HEK293 (cell line): ENCODE measurements at regions not wholly inside any gene's neighbourhood (a gene's known extent, or its start where the extent isn't known, plus 50 kb on each side); places are given as distances from the start of the nearest gene placed in this dataset.

Experiments used
- CTCF ChIA-PET: fragments of 350-600 bp; formaldehyde crosslinking; extraction: SDS; loops from one replicate; lab custom pipeline; 2021; ENCODE audit warnings: antibody characterized with exemption; lab: Yijun Ruan, JAX
- POLR2A ChIA-PET: fragments of 300-600 bp; formaldehyde crosslinking; extraction: SDS; loops from one replicate; lab custom pipeline; 2020; ENCODE audit warnings: antibody characterized with exemption, inconsistent platforms; lab: Yijun Ruan, JAX
- H3K27ac ChIP-seq: fragments of 200-500 bp; sonication (Bioruptor generic); 2 replicates; pipeline ENCODE4 v1.5.1; 2014; ENCODE audit warnings: low read depth, low read length, control low read depth, inconsistent platforms; ENCODE audit errors: extremely low read depth
- H3K36me3 ChIP-seq, 2 experiments: fragments of 200-500 bp in 1 of 2; sonication (Bioruptor generic) in 1 of 2; 1 replicate in 1 of 2; 2 replicates in 1 of 2; pipeline ENCODE4 v1.5.1; 2014 to 2017; ENCODE audit warnings: inconsistent platforms in 2 of 2, low read length in 2 of 2; ENCODE audit not compliant: control insufficient read depth in 2 of 2, insufficient read depth in 1 of 2
- H3K4me1 ChIP-seq: fragments of 200-500 bp; sonication (Bioruptor generic); 2 replicates; pipeline ENCODE4 v1.5.1; 2014; ENCODE audit warnings: mild to moderate bottlenecking, low read length, inconsistent platforms; ENCODE audit not compliant: control insufficient read depth, insufficient read depth
- H3K4me3 ChIP-seq: 2 replicates; pipeline ENCODE4 v1.5.1; 2011; ENCODE audit warnings: low read depth, mild to moderate bottlenecking, control low read depth, low read length, moderate library complexity
- H3K9me3 ChIP-seq: fragments of 200-500 bp; sonication (Bioruptor generic); 2 replicates; pipeline ENCODE4 v1.5.1; 2014; ENCODE audit warnings: low read depth, low read length, inconsistent platforms; ENCODE audit not compliant: control insufficient read depth, insufficient read depth
- GLIS1 ChIP-seq: fragments of 450-650 bp; formaldehyde crosslinking; IDR thresholded peaks from 2 replicates; pipeline ENCODE4 v1.5.1; 2016; ENCODE audit warnings: missing biosample characterization, missing genetic modification characterization
- HOXD13 ChIP-seq: sonication (generic); formaldehyde crosslinking; IDR thresholded peaks from 2 replicates; pipeline ENCODE4 v1.8.0; 2022; ENCODE audit warnings: missing genetic modification reagents, borderline replicate concordance
- KLF1 ChIP-seq: fragments of 450-650 bp; formaldehyde crosslinking; IDR thresholded peaks from 2 replicates; pipeline ENCODE4 v1.5.1; 2016; ENCODE audit warnings: missing biosample characterization, missing genetic modification characterization
- MZF1 ChIP-seq: fragments of 450-650 bp; formaldehyde crosslinking; IDR thresholded peaks from 2 replicates; pipeline ENCODE4 v1.5.1; 2017; ENCODE audit warnings: missing biosample characterization, missing genetic modification characterization, borderline replicate concordance
- WT1 ChIP-seq: fragments of 450-650 bp; formaldehyde crosslinking; IDR thresholded peaks from 2 replicates; pipeline ENCODE4 v1.5.1; 2016; ENCODE audit warnings: missing biosample characterization, missing genetic modification characterization
- ZBTB1 ChIP-seq: fragments of 450-650 bp; formaldehyde crosslinking; IDR thresholded peaks from 2 replicates; pipeline ENCODE4 v1.5.1; 2016; ENCODE audit warnings: missing biosample characterization, missing genetic modification characterization
- ZBTB6 ChIP-seq: fragments of 450-650 bp; formaldehyde crosslinking; IDR thresholded peaks from 2 replicates; pipeline ENCODE4 v1.5.1; 2017; ENCODE audit warnings: missing biosample characterization, missing genetic modification characterization
- ZNF155 ChIP-seq: fragments of 450-650 bp; formaldehyde crosslinking; IDR thresholded peaks from 2 replicates; pipeline ENCODE4 v1.5.1; 2016; ENCODE audit warnings: missing biosample characterization, missing genetic modification characterization
- ZNF169 ChIP-seq: fragments of 450-650 bp; formaldehyde crosslinking; IDR thresholded peaks from 2 replicates; pipeline ENCODE4 v1.5.1; 2016; ENCODE audit warnings: missing biosample characterization, missing genetic modification characterization
- ZNF184 ChIP-seq: fragments of 450-650 bp; IDR thresholded peaks from 2 replicates; pipeline ENCODE4 v1.5.1; 2018; ENCODE audit warnings: missing biosample characterization, mild to moderate bottlenecking, missing genetic modification characterization
- ZNF19 ChIP-seq: fragments of 450-650 bp; formaldehyde crosslinking; IDR thresholded peaks from 2 replicates; pipeline ENCODE4; 2016; ENCODE audit warnings: missing biosample characterization, missing genetic modification characterization, low read depth
- ZNF292 ChIP-seq: fragments of 450-650 bp; formaldehyde crosslinking; IDR thresholded peaks from 2 replicates; pipeline ENCODE4 v1.5.1; 2016; ENCODE audit warnings: low read depth, missing biosample characterization, missing genetic modification characterization, borderline replicate concordance
- ZNF302 ChIP-seq: fragments of 450-650 bp; formaldehyde crosslinking; IDR thresholded peaks from 2 replicates; pipeline ENCODE4 v1.5.1; 2016; ENCODE audit warnings: missing biosample characterization, missing genetic modification characterization, low read depth
- ZNF341 ChIP-seq: fragments of 450-650 bp; formaldehyde crosslinking; IDR thresholded peaks from 2 replicates; pipeline ENCODE4; 2016; ENCODE audit warnings: low read depth, missing biosample characterization, missing genetic modification characterization
- ZNF366 ChIP-seq: fragments of 450-650 bp; formaldehyde crosslinking; conservative IDR thresholded peaks from 2 replicates; pipeline ENCODE4 v1.5.1; 2016; ENCODE audit warnings: missing biosample characterization, missing genetic modification characterization
- ZNF391 ChIP-seq: fragments of 450-650 bp; formaldehyde crosslinking; IDR thresholded peaks from 2 replicates; pipeline ENCODE4 v1.5.1; 2016; ENCODE audit warnings: low read depth, missing biosample characterization, missing genetic modification characterization, borderline replicate concordance
- ZNF433 ChIP-seq: fragments of 450-650 bp; formaldehyde crosslinking; IDR thresholded peaks from 2 replicates; pipeline ENCODE4 v1.5.1; 2016; ENCODE audit warnings: missing biosample characterization, missing genetic modification characterization, low read depth
- ZNF555 ChIP-seq: fragments of 450-650 bp; formaldehyde crosslinking; conservative IDR thresholded peaks from 2 replicates; pipeline ENCODE4 v1.5.1; 2017; ENCODE audit warnings: missing biosample characterization, mild to moderate bottlenecking, missing genetic modification characterization, inconsistent platforms
- ZNF629 ChIP-seq: fragments of 450-650 bp; formaldehyde crosslinking; IDR thresholded peaks from 2 replicates; pipeline ENCODE4 v1.5.1; 2017; ENCODE audit warnings: missing biosample characterization, missing genetic modification characterization
- ZNF768 ChIP-seq: fragments of 450-650 bp; formaldehyde crosslinking; IDR thresholded peaks from 2 replicates; pipeline ENCODE4 v1.5.1; 2018; ENCODE audit warnings: missing biosample characterization, mild to moderate bottlenecking, missing genetic modification characterization
- ZXDB ChIP-seq: fragments of 450-650 bp; formaldehyde crosslinking; IDR thresholded peaks from 2 replicates; pipeline ENCODE4 v1.5.1; 2016; ENCODE audit warnings: missing biosample characterization, missing genetic modification characterization
- TF ChIP-seq, protein P1 (sequence below): fragments of 450-650 bp; formaldehyde crosslinking; IDR thresholded peaks from 2 replicates; pipeline ENCODE4 v1.5.1; 2016; ENCODE audit warnings: missing biosample characterization, missing genetic modification characterization
- TF ChIP-seq, protein P2 (sequence below): fragments of 450-650 bp; formaldehyde crosslinking; IDR thresholded peaks from 2 replicates; pipeline ENCODE4 v1.5.1; 2016; ENCODE audit warnings: missing biosample characterization, missing genetic modification characterization

DNA sequence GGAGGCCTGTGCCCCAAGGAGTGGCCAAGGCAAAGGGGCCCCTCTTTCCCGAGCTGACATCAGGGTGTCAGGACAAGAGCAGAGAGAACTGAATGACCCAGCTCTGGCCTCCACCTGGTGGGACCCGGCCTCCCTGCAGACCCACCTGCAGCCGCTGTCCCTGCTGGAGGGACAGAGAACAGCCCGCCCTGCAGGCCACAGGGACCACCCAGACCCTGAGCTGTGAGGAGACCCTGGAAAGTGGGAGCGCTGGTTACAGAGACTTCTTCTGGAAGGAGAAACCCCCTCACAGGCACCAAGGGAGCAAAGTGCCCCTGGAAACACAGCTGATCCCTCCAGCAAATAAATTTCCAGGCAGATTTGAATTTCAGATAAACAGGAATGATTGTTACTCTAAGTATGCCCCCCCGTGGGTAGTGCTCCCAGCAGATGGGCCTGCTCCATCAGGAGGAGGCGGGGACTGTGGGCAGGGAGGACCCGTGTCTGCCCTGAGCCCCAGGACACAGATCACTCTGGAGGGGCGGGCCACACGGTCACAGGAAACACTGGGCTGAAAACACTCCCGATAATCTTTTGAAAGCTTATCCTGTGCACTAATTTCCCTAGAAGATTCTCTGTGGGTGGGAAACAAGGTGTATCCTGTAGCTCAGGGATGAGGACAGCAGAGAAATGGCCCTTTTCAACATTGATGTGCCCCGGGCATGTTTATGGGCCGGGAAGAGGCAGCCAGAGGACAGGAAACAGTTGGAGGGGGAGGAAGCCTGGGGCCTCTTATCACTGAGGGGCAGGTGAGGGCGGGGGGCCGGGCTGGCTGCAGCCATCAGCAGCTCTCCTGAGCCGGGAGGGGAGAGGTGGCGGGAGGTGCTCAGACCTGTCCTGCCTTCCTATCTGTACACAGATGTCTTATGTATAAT lies 276.0 kb downstream of the ADGRD1 start (continued):
- TF ChIP-seq ZNF169 (tag by site-specific recombination) (no peak), ZNF302 (tag by site-specific recombination) (no peak), ZNF629 (tag by site-specific recombination) (no peak), HOXD13 (CRISPR knock-in tag) (no peak)
- TF ChIP-seq, all 188 proteins: peak for 10

GRCh38 chr12:131230340-131231031 lies 276.8 kb downstream of the ADGRD1 start:
- Histone ChIP-seq H3K27ac (no peak overlapping the region), H3K4me3 (no peak overlapping the region), H3K4me1 (no peaks in the 10 kb centered on the region), H3K36me3 (no peaks in the 10 kb centered on the region), H3K9me3 (no peaks in the 10 kb centered on the region)
- TF ChIP-seq ZXDB (tag by site-specific recombination) (no peak), ZNF366 (tag by site-specific recombination) (no peak), ZNF155 (tag by site-specific recombination) (no peak), ZNF555 (tag by site-specific recombination) (no peak), ZNF391 (tag by site-specific recombination) (no peak), ZBTB6 (tag by site-specific recombination) (no peak), ZBTB1 (tag by site-specific recombination) (no peak), ZNF433 (tag by site-specific recombination) (no peak), MZF1 (tag by site-specific recombination) (no peak), ZNF19 (no peak), GLIS1 (tag by site-specific recombination) (no peak), ZNF184 (tag by site-specific recombination) (no peak), ZNF341 (tag by site-specific recombination) (no peak), ZNF768 (no peak), ZNF292 (tag by site-specific recombination) (no peak), KLF1 (tag by site-specific recombination) (no peak), WT1 (tag by site-specific recombination) (no peak)
- TF ChIP-seq, protein P1, sequence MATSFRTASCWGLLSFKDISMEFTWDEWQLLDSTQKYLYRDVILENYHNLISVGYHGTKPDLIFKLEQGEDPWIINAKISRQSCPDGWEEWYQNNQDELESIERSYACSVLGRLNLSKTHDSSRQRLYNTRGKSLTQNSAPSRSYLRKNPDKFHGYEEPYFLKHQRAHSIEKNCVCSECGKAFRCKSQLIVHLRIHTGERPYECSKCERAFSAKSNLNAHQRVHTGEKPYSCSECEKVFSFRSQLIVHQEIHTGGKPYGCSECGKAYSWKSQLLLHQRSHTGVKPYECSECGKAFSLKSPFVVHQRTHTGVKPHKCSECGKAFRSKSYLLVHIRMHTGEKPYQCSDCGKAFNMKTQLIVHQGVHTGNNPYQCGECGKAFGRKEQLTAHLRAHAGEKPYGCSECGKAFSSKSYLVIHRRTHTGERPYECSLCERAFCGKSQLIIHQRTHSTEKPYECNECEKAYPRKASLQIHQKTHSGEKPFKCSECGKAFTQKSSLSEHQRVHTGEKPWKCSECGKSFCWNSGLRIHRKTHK (tag by site-specific recombination), result no peak
- TF ChIP-seq, protein P2, sequence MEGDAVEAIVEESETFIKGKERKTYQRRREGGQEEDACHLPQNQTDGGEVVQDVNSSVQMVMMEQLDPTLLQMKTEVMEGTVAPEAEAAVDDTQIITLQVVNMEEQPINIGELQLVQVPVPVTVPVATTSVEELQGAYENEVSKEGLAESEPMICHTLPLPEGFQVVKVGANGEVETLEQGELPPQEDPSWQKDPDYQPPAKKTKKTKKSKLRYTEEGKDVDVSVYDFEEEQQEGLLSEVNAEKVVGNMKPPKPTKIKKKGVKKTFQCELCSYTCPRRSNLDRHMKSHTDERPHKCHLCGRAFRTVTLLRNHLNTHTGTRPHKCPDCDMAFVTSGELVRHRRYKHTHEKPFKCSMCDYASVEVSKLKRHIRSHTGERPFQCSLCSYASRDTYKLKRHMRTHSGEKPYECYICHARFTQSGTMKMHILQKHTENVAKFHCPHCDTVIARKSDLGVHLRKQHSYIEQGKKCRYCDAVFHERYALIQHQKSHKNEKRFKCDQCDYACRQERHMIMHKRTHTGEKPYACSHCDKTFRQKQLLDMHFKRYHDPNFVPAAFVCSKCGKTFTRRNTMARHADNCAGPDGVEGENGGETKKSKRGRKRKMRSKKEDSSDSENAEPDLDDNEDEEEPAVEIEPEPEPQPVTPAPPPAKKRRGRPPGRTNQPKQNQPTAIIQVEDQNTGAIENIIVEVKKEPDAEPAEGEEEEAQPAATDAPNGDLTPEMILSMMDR (tag by site-specific recombination), result no peak
- CTCF ChIA-PET, result interaction anchor here (0.6 to 1.8 kb wide), 4 partner anchors 27 to 224 kb away, joined by 4 to 7 read pairs (median 5); no protein-coding TSS in a partner anchor
- POLR2A ChIA-PET, result interaction anchor here (1.5 kb wide), 1 partner anchor 12 kb away, joined by 5 read pairs; no protein-coding TSS in a partner anchor
